ENCODE measurements at regions not wholly inside any gene's neighbourhood (a gene's known extent, or its start where the extent isn't known, plus 50 kb on each side); places are given as distances from the start of the nearest gene placed in this dataset.
"Not testable (repeated sequence)": the region's sequence is repeated elsewhere in the genome, so short reads cannot be mapped to it uniquely, and the experiment has no call there.

GRCh38 chr9:64130325-64130724, 1154.7 kb downstream of the FOXD4L5 start:
- DNase-seq; H3K36me3 Mint-ChIP-seq (ENCODE audit: low read depth); H3K4me3 Mint-ChIP-seq; H3K27me3 Mint-ChIP-seq (ENCODE audit: low read depth); CTCF ChIA-PET; H3K9me3 Mint-ChIP-seq; intact Hi-C loops (cut with micrococcal nuclease); H3K4me1 Mint-ChIP-seq (ENCODE audit: low read depth); H3K27ac Mint-ChIP-seq: not testable (repeated sequence)

DNA sequence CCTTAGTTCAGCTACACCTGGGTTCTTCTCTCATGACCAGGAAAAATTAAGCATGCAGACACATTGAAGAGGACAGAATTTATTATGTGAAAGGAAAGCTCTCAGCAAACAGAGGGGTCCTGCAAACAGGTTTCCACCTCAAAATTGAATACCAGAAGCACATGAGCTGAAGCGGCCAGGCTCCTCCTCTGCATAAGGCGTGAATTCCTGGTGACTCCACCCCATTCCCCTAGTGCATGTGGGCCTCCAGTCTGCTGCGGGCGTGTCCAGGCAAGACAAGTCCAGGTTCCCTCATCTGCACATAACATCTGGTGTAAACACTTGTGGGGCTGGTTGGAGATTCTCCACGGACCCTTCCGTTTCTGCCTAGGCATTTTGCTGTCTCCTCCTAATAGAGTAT, 1156.4 kb downstream of the FOXD4L5 start:
- intact Hi-C loops (cut with micrococcal nuclease) = no loop called here
- Mint-ChIP-seq H3K36me3 (ENCODE audit: low read depth) (no peaks in the 10 kb centered on the region), H3K4me1 (ENCODE audit: low read depth) (no peaks in the 10 kb centered on the region)

DNA sequence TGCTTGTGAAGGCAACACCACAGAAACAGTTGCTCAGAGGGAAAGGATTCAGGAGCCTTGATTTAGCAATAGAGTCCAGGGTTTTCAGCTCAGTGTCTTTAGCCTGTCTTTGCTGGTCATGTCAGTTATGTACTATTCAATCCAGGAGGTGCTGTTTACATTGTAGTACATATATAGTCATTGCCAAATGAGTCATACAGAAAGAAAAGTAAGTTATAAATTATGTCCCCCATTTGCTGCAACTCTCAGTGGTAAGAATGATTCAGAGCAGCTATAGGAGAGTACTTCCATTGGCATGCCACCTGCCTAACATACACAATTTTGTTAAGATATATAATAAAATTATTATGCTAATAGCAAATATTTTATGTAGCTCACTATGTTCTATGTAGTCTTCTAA, 1163.4 kb downstream of the FOXD4L5 start:
- H3K36me3 Mint-ChIP-seq (ENCODE audit: low read depth); CTCF ChIA-PET; H3K27me3 Mint-ChIP-seq (ENCODE audit: low read depth); intact Hi-C loops (cut with micrococcal nuclease); DNase-seq; H3K4me1 Mint-ChIP-seq (ENCODE audit: low read depth); H3K4me3 Mint-ChIP-seq; H3K9me3 Mint-ChIP-seq; H3K27ac Mint-ChIP-seq: not testable (repeated sequence)

More for the DNA sequence above, 1156.4 kb downstream of the FOXD4L5 start:
- CTCF ChIA-PET = no interaction called here
- Mint-ChIP-seq H3K9me3 (peaks cover 3% of the 10 kb centered on the region), H3K27me3 (ENCODE audit: low read depth) (no peaks in the 10 kb centered on the region), H3K27ac (no peak overlapping the region), H3K4me3 (no peak overlapping the region)
- no peak for DNase-seq

DNA sequence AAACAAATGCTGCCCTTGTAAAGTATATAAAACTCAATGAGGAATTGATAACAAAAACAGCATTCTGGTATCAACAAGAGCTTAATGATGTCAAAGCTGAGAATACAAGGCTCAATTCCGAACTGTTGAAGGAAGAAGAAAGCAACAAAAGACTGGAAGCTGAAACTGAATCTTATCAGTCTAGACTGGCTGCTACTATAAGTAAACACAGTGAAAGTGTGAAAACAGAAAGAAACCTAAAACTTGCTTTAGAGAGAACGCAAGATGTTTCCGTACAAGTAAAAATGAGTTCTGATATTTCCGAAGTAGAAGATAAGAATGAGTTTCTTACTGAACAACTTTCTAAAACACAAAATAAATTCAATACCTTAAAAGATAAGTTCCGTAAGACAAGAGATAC, 1167.7 kb downstream of the FOXD4L5 start:
- intact Hi-C loops (cut with micrococcal nuclease); H3K27me3 Mint-ChIP-seq (ENCODE audit: low read depth); H3K36me3 Mint-ChIP-seq (ENCODE audit: low read depth); CTCF ChIA-PET; H3K27ac Mint-ChIP-seq; DNase-seq; H3K4me1 Mint-ChIP-seq (ENCODE audit: low read depth); H3K9me3 Mint-ChIP-seq; H3K4me3 Mint-ChIP-seq: not testable (repeated sequence)

DNA sequence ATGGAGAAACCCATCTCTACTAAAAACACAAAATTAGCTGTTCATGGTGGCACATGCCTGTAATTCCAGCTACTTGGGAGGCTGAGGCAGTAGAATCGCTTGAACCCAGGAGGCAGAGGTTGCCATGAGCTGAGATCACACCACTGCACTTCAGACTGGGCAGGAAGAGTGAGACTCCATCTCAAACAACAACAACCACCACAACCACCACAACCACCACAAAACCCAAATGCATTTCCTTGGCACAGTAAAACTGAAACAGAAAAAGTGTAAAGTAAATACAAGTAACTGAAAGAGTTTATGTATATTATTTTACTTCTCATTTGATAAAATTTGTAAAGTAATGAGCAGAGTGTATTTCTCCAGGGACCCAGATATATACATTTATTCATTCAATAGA, 1177.1 kb downstream of the FOXD4L5 start:
- H3K27ac Mint-ChIP-seq; H3K4me1 Mint-ChIP-seq (ENCODE audit: low read depth); CTCF ChIA-PET; H3K27me3 Mint-ChIP-seq (ENCODE audit: low read depth); H3K4me3 Mint-ChIP-seq; intact Hi-C loops (cut with micrococcal nuclease); DNase-seq; H3K36me3 Mint-ChIP-seq (ENCODE audit: low read depth); H3K9me3 Mint-ChIP-seq: not testable (repeated sequence)

- H3K4me3 Mint-ChIP-seq; H3K27ac Mint-ChIP-seq; H3K27me3 Mint-ChIP-seq (ENCODE audit: low read depth); intact Hi-C loops (cut with micrococcal nuclease); DNase-seq; H3K36me3 Mint-ChIP-seq (ENCODE audit: low read depth); H3K4me1 Mint-ChIP-seq (ENCODE audit: low read depth); H3K9me3 Mint-ChIP-seq; CTCF ChIA-PET: not testable (repeated sequence)
These were observed 1177.8 kb downstream of the FOXD4L5 start for GRCh38 chr9:64107211-64107610.

DNA sequence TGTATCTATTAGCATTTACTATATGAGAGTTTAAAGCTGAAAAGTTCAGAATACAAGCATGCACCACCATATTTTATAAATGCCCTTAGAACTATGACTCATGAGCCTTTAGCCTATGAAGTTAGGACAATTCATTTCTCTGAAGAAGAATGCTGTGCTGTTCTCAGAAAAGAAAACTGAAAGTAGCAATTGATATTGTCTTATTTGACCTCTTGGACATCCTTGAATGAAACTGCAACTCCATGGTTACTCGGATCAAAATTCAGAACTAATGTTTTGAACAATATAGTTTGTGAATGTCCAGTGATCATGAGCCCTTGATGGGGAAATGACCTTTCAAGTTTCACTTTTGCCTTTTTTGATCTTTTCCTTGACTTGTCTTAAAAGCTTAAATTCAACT, 1179.8 kb downstream of the FOXD4L5 start:
- H3K27me3 Mint-ChIP-seq (ENCODE audit: low read depth); H3K4me3 Mint-ChIP-seq; H3K27ac Mint-ChIP-seq; H3K4me1 Mint-ChIP-seq (ENCODE audit: low read depth); H3K36me3 Mint-ChIP-seq (ENCODE audit: low read depth); DNase-seq; intact Hi-C loops (cut with micrococcal nuclease); H3K9me3 Mint-ChIP-seq; CTCF ChIA-PET: not testable (repeated sequence)

GRCh38 chr9:64101504-64101903, 1183.5 kb downstream of the FOXD4L5 start:
- H3K27me3 Mint-ChIP-seq (ENCODE audit: low read depth); H3K27ac Mint-ChIP-seq; H3K4me3 Mint-ChIP-seq; H3K4me1 Mint-ChIP-seq (ENCODE audit: low read depth); intact Hi-C loops (cut with micrococcal nuclease); H3K36me3 Mint-ChIP-seq (ENCODE audit: low read depth); CTCF ChIA-PET; DNase-seq; H3K9me3 Mint-ChIP-seq: not testable (repeated sequence)

DNA sequence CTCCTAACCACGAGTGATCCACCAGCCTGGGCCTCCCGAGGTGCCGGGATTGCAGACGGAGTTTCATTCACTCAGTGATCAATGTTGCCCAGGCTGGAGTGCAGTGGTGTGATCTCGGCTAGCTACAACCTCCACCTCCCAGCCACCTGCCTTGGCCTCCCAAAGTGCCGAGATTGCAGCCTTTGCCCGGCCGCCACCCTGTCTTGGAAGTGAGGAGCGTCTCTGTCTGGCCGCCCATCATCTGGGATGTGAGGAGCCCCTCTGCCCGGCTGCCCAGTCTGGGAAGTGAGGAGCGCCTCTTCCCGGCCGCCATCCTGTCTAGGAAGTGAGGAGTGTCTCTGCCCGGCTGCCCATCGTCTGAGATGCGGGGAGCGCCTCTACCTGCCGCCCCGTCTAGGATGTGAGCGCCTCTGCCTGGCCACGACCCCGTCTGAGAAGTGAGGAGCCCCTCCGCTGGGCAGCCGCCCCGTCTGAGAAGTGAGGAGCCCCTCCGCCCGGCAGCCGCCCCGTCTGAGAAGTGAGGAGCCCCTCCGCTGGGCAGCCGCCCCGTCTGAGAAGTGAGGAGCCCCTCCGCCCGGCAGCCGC, 1184.3 kb downstream of the FOXD4L5 start:
- H3K27me3 Mint-ChIP-seq (ENCODE audit: low read depth); H3K4me3 Mint-ChIP-seq; CTCF ChIA-PET; H3K9me3 Mint-ChIP-seq; H3K27ac Mint-ChIP-seq; H3K36me3 Mint-ChIP-seq (ENCODE audit: low read depth); intact Hi-C loops (cut with micrococcal nuclease); DNase-seq; H3K4me1 Mint-ChIP-seq (ENCODE audit: low read depth): not testable (repeated sequence)

- H3K27ac Mint-ChIP-seq; CTCF ChIA-PET; H3K36me3 Mint-ChIP-seq (ENCODE audit: low read depth); intact Hi-C loops (cut with micrococcal nuclease); H3K4me1 Mint-ChIP-seq (ENCODE audit: low read depth); H3K27me3 Mint-ChIP-seq (ENCODE audit: low read depth); H3K9me3 Mint-ChIP-seq; DNase-seq; H3K4me3 Mint-ChIP-seq: not testable (repeated sequence)
These were observed 1199.0 kb downstream of the FOXD4L5 start for GRCh38 chr9:64085998-64086397.

DNA sequence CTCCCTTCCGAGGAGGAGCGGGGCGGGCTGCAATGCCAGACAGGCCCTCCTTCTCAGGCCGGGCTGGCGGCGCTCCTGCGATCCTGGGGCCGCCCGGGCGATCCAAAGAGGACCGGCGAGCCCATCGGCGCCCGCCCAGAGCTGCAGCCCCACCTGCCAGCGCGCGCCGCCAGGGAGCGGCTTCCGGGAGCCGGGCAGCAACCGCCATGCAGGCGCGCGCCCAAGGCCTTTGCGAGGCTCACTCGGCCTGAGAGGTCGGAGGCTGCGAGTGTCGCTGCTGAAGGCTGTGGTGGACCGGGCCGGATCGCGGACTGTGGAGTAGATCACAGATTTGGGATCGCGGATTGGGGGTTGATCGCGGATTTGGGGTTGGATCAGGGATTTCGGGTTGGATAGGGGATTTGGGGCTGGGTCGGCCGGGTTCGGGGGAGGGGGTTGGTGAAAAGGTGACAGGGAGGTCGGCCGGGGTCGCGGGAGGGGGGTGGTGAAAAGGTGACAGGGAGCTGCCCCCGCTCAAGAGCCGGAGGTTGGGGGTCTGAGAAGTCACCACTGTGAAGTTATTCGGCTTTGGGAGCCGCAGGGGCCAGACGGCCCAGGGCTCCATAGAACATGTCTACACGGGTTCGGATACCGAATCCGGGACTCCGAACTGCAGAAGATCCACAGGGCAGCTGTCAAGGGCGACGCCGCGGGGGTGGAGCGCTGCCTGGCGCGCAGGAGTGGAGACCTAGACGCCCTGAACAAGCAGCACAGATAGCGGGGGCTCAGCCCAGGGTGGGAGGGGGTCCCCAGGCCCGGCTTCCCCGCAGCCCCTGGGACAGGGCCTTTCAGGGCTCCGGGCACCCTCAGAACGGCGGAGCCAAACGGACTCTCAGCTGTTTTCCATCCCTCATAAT, 1213.4 kb downstream of the FOXD4L5 start:
- H3K36me3 Mint-ChIP-seq (ENCODE audit: low read depth); H3K4me1 Mint-ChIP-seq (ENCODE audit: low read depth); H3K27me3 Mint-ChIP-seq (ENCODE audit: low read depth); H3K9me3 Mint-ChIP-seq; CTCF ChIA-PET; H3K27ac Mint-ChIP-seq; DNase-seq; H3K4me3 Mint-ChIP-seq; intact Hi-C loops (cut with micrococcal nuclease): not testable (repeated sequence)

GRCh38 chr9:64070611-64071357, 1214.2 kb downstream of the FOXD4L5 start:
- DNase-seq; H3K4me3 Mint-ChIP-seq; H3K9me3 Mint-ChIP-seq; H3K4me1 Mint-ChIP-seq (ENCODE audit: low read depth); H3K27ac Mint-ChIP-seq; H3K36me3 Mint-ChIP-seq (ENCODE audit: low read depth); CTCF ChIA-PET; intact Hi-C loops (cut with micrococcal nuclease); H3K27me3 Mint-ChIP-seq (ENCODE audit: low read depth): not testable (repeated sequence)

DNA sequence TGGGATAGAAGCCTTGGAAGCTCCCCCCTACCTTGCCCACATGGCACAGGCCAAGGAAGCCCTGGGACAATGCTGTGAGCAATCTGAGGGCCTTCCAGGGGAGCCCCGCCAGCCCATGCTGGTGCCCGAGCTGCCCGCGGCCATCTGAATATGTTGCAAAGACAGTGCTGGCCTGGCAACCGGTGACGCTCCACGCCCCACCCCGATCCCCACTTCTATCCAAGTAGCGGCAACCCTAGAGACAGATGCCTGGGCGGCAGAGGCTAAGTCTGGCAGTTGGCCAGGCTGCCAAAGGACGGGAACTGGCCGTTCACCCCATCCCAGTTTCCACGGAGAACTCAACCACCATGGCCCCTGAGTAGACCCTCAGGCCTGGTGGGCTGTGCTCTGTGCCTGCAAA, 1214.9 kb downstream of the FOXD4L5 start:
- H3K27me3 Mint-ChIP-seq (ENCODE audit: low read depth) = not testable (repeated sequence)

More for the DNA sequence above, 1214.9 kb downstream of the FOXD4L5 start:
- CTCF ChIA-PET; H3K9me3 Mint-ChIP-seq; H3K4me3 Mint-ChIP-seq; H3K36me3 Mint-ChIP-seq (ENCODE audit: low read depth); H3K4me1 Mint-ChIP-seq (ENCODE audit: low read depth); H3K27ac Mint-ChIP-seq; intact Hi-C loops (cut with micrococcal nuclease); DNase-seq: not testable (repeated sequence)
